Panc1 (cell line): ENCODE measurements at regions not wholly inside any gene's neighbourhood (a gene's known extent, or its start where the extent isn't known, plus 50 kb on each side); places are given as distances from the start of the nearest gene placed in this dataset.

Experiments
- ATAC-seq: fragments of 200-7000 bp; cut with Tn5 transposase; 2 replicates; pipeline ENCODE4 v1.9.1; 2020; ENCODE audit warnings: mild to moderate bottlenecking, moderate library complexity
- BruUV-seq: library from RNA; stranded (reverse); fragments of 400-500 nt; replicated peaks from 2 replicates; lab custom pipeline; 2021; lab: Mats Ljungman, UMichigan
- CTCF ChIA-PET: fragments of 300-600 bp; sonication (Branson Sonifier 250); formaldehyde crosslinking; loops from one replicate; lab custom pipeline; 2022; ENCODE audit warnings: antibody characterized with exemption; lab: Charles Lee
- POLR2A ChIA-PET: fragments of 300-600 bp; sonication (Branson Sonifier 250); formaldehyde crosslinking; loops from one replicate; lab custom pipeline; 2022; ENCODE audit warnings: antibody characterized with exemption; lab: Charles Lee
- DNase-seq: peaks from one replicate; pipeline ENCODE4 v3.0.0-alpha.2; 2010; ENCODE audit warnings: low read depth, low spot score
- H3K27ac ChIP-seq: 2 replicates; pipeline ENCODE4 v1.5.1; 2011; ENCODE audit warnings: mild to moderate bottlenecking, low read length, inconsistent platforms
- H3K27me3 ChIP-seq: fragments of 200-500 bp; sonication (Bioruptor generic); 2 replicates; pipeline ENCODE4 v1.6.0; 2014; ENCODE audit warnings: low read length, inconsistent platforms; ENCODE audit not compliant: control insufficient read depth, insufficient read depth
- H3K36me3 ChIP-seq: fragments of 200-500 bp; sonication (Bioruptor generic); 2 replicates; pipeline ENCODE4 v1.5.1; 2014; ENCODE audit warnings: inconsistent platforms, mild to moderate bottlenecking, low read length, moderate library complexity; ENCODE audit not compliant: control insufficient read depth, insufficient read depth
- H3K4me1 ChIP-seq: 2 replicates; pipeline ENCODE4 v1.5.1; 2011; ENCODE audit warnings: inconsistent platforms, mild to moderate bottlenecking, low read length, moderate library complexity; ENCODE audit not compliant: control insufficient read depth, insufficient read depth
- H3K4me3 ChIP-seq, 2 experiments: 2 replicates each; pipeline ENCODE4 v1.5.1; 2011 to 2012; ENCODE audit warnings: low read depth in 2 of 2, low read length in 2 of 2, mild to moderate bottlenecking in 2 of 2, inconsistent platforms in 1 of 2, moderate library complexity in 1 of 2
- H3K9me3 ChIP-seq: fragments of 200-500 bp; sonication (Bioruptor generic); 2 replicates; pipeline ENCODE4 v1.5.1; 2014; ENCODE audit warnings: low read depth, mild to moderate bottlenecking, inconsistent platforms, low read length, moderate library complexity; ENCODE audit not compliant: control insufficient read depth, insufficient read depth
- POLR2AphosphoS5 ChIP-seq: IDR thresholded peaks from 2 replicates; pipeline ENCODE4 v1.6.1; 2012; ENCODE audit warnings: mild to moderate bottlenecking, low read depth, low read length, moderate library complexity
- SIN3A ChIP-seq: IDR thresholded peaks from 2 replicates; pipeline ENCODE4 v1.6.1; 2012; ENCODE audit warnings: low read depth, mild to moderate bottlenecking, low read length, moderate library complexity, borderline replicate concordance; ENCODE audit not compliant: insufficient read depth
- TCF7L2 ChIP-seq: IDR thresholded peaks from 2 replicates; pipeline ENCODE4 v1.6.1; 2011; ENCODE audit warnings: mild to moderate bottlenecking, low read depth, low read length, inconsistent platforms
- in situ Hi-C: cut with HindIII; loops from 2 replicates; pipeline ENCODE4 v1.10.0; 2016; ENCODE audit warnings: low sequenced_read_pairs, low pct_unique_long_range_greater_than_20kb
- intact Hi-C: fragments of 100-400 bp; cut with micrococcal nuclease; formaldehyde crosslinking; loops from one replicate; pipeline ENCODE4 v1.10.0; 2022; ENCODE audit not compliant: unreplicated experiment
- TF ChIP-seq, protein P1 (sequence below), 2 experiments: IDR thresholded peaks; 2 replicates each; pipeline ENCODE4 v1.6.1; 2011 to 2012; ENCODE audit warnings: low read depth in 2 of 2, control low read depth in 1 of 2, low read length in 1 of 2, mild to moderate bottlenecking in 1 of 2, moderate library complexity in 1 of 2; ENCODE audit not compliant: insufficient read depth in 1 of 2
- TF ChIP-seq, protein P2 (sequence below): fragments of 450-650 bp; IDR thresholded peaks from 2 replicates; pipeline ENCODE4 v1.5.1; 2017; ENCODE audit warnings: mild to moderate bottlenecking

GRCh38 chr5:159447116-159447515 is 116.8 kb upstream of the IL12B start:
- Histone ChIP-seq H3K36me3 (no peaks in the 10 kb centered on the region), H3K9me3 (no peaks in the 10 kb centered on the region), H3K4me3 (no peak overlapping the region), H3K27ac (no peak overlapping the region), H3K27me3 (no peaks in the 10 kb centered on the region), H3K4me1 (peaks cover 3% of the 10 kb centered on the region; the same call in 1 of the 2 replicates)
- ATAC-seq, result no peak
- in situ Hi-C loops (no loop called here), intact Hi-C loops (no loop called here)
- CTCF ChIA-PET, result no interaction called here
- DNase-seq, result no peak
- no peak for TF ChIP-seq POLR2AphosphoS5
- no peak for TF ChIP-seq TCF7L2
- no peak for TF ChIP-seq SIN3A
- TF ChIP-seq, protein P1, sequence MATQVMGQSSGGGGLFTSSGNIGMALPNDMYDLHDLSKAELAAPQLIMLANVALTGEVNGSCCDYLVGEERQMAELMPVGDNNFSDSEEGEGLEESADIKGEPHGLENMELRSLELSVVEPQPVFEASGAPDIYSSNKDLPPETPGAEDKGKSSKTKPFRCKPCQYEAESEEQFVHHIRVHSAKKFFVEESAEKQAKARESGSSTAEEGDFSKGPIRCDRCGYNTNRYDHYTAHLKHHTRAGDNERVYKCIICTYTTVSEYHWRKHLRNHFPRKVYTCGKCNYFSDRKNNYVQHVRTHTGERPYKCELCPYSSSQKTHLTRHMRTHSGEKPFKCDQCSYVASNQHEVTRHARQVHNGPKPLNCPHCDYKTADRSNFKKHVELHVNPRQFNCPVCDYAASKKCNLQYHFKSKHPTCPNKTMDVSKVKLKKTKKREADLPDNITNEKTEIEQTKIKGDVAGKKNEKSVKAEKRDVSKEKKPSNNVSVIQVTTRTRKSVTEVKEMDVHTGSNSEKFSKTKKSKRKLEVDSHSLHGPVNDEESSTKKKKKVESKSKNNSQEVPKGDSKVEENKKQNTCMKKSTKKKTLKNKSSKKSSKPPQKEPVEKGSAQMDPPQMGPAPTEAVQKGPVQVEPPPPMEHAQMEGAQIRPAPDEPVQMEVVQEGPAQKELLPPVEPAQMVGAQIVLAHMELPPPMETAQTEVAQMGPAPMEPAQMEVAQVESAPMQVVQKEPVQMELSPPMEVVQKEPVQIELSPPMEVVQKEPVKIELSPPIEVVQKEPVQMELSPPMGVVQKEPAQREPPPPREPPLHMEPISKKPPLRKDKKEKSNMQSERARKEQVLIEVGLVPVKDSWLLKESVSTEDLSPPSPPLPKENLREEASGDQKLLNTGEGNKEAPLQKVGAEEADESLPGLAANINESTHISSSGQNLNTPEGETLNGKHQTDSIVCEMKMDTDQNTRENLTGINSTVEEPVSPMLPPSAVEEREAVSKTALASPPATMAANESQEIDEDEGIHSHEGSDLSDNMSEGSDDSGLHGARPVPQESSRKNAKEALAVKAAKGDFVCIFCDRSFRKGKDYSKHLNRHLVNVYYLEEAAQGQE (IDR thresholded peaks at IDR 0.05; ENCODE audit: insufficient read depth in 1 of 2, low read depth in 2 of 2, low read length in 1 of 2), result no peak
- TF ChIP-seq, protein P2, sequence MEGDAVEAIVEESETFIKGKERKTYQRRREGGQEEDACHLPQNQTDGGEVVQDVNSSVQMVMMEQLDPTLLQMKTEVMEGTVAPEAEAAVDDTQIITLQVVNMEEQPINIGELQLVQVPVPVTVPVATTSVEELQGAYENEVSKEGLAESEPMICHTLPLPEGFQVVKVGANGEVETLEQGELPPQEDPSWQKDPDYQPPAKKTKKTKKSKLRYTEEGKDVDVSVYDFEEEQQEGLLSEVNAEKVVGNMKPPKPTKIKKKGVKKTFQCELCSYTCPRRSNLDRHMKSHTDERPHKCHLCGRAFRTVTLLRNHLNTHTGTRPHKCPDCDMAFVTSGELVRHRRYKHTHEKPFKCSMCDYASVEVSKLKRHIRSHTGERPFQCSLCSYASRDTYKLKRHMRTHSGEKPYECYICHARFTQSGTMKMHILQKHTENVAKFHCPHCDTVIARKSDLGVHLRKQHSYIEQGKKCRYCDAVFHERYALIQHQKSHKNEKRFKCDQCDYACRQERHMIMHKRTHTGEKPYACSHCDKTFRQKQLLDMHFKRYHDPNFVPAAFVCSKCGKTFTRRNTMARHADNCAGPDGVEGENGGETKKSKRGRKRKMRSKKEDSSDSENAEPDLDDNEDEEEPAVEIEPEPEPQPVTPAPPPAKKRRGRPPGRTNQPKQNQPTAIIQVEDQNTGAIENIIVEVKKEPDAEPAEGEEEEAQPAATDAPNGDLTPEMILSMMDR, result no peak
- BruUV-seq, result no TSS peak
- POLR2A ChIA-PET, result no interaction called here

GRCh38 chr5:159448841-159449407 is 118.6 kb upstream of the IL12B start:
- no peak overlapping the region for H3K4me3 ChIP-seq
- in situ Hi-C loops (no loop called here), intact Hi-C loops (no loop called here)
- DNase-seq, result no peak
- POLR2A ChIA-PET, result no interaction called here
- H3K36me3 ChIP-seq, result no peaks in the 10 kb centered on the region
- no TSS peak for BruUV-seq
- H3K4me1 ChIP-seq, result peaks cover 3% of the 10 kb centered on the region; the same call in 1 of the 2 replicates
- CTCF ChIA-PET, result no interaction called here
- no peaks in the 10 kb centered on the region for H3K27me3 ChIP-seq
- H3K27ac ChIP-seq, result no peak overlapping the region
- H3K9me3 ChIP-seq, result no peaks in the 10 kb centered on the region
- TF ChIP-seq TCF7L2 (no peak), POLR2AphosphoS5 (no peak), SIN3A (no peak)
- ATAC-seq, result no peak

GRCh38 chr5:159449925-159450324 is 119.6 kb upstream of the IL12B start:
- in situ Hi-C loops, result no loop called here
- Histone ChIP-seq H3K27ac (no peak overlapping the region), H3K4me1 (0 out of 2 replicates have a peak, but pooled peaks cover 3% of the 10 kb centered on the region), H3K27me3 (no peaks in the 10 kb centered on the region), H3K9me3 (no peaks in the 10 kb centered on the region), H3K4me3 (no peak overlapping the region), H3K36me3 (no peaks in the 10 kb centered on the region)
- ATAC-seq, result no peak
- no peak for DNase-seq
- no peak for TF ChIP-seq TCF7L2
- TF ChIP-seq, protein P1 (IDR thresholded peaks at IDR 0.05; ENCODE audit: insufficient read depth in 1 of 2, low read depth in 2 of 2, low read length in 1 of 2), result no peak
- intact Hi-C loops, result no loop called here
- POLR2A ChIA-PET, result no interaction called here
- BruUV-seq, result no TSS peak
- CTCF ChIA-PET, result no interaction called here
